GM10248 (cell line): ENCODE measurements at regions not wholly inside any gene's neighbourhood (a gene's known extent, or its start where the extent isn't known, plus 50 kb on each side); places are given as distances from the start of the nearest gene placed in this dataset.

Source experiments
- CTCF ChIA-PET: fragments of 300-600 bp; sonication (Branson Sonifier 250); formaldehyde crosslinking; extraction: SDS; loops from one replicate; lab custom pipeline; 2021; ENCODE audit warnings: antibody characterized with exemption; lab: Yijun Ruan, JAX
- POLR2A ChIA-PET: fragments of 350-650 bp; sonication (Branson Sonifier 250); formaldehyde crosslinking; extraction: SDS; loops from one replicate; lab custom pipeline; 2020; ENCODE audit warnings: antibody characterized with exemption; lab: Yijun Ruan, JAX
- DNase-seq: peaks from one replicate; pipeline ENCODE4 v3.0.0; 2012; ENCODE audit errors: extremely low spot score
- TF ChIP-seq, protein P1 (sequence below): IDR thresholded peaks from 2 replicates; pipeline ENCODE4 v1.5.1; 2012; ENCODE audit warnings: mild to moderate bottlenecking, low read depth; ENCODE audit errors: extremely low read depth, missing control alignments, control extremely low read depth

DNA sequence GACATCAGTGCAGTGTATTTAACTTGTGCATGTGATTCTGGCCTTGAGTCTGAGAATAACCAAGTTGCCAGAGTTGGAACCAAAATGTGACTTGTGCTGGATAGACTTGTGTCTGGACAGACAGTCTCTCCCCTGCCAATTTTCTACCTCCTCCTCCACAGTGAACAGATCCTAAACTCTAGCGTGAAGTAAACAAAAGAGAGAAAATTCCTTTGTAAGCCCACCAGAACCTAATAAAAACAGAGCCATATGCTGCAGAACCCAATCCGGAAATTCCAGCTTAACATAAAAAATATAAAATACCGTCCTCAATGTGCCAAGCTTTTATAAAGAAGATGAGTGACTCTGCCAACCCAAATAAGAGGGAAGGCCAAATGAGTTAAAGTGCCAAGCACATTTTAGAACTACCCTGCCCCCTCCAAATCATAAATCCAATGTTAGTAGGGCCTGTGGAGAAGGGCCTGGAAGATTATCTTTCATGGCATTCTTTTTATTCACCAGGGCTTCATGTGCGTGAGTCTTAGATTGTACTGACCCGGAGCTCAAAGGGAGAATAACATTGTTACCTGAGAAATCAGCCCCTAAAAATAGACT lies 344.6 kb upstream of the PROK2 start:
- TF ChIP-seq, protein P1, sequence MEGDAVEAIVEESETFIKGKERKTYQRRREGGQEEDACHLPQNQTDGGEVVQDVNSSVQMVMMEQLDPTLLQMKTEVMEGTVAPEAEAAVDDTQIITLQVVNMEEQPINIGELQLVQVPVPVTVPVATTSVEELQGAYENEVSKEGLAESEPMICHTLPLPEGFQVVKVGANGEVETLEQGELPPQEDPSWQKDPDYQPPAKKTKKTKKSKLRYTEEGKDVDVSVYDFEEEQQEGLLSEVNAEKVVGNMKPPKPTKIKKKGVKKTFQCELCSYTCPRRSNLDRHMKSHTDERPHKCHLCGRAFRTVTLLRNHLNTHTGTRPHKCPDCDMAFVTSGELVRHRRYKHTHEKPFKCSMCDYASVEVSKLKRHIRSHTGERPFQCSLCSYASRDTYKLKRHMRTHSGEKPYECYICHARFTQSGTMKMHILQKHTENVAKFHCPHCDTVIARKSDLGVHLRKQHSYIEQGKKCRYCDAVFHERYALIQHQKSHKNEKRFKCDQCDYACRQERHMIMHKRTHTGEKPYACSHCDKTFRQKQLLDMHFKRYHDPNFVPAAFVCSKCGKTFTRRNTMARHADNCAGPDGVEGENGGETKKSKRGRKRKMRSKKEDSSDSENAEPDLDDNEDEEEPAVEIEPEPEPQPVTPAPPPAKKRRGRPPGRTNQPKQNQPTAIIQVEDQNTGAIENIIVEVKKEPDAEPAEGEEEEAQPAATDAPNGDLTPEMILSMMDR, result no peak
- CTCF ChIA-PET, result interaction anchor here (1.1 to 2.4 kb wide), 4 partner anchors 9 to 29 kb away, joined by 3 to 6 read pairs (median 4); no protein-coding TSS in a partner anchor
- no peak for DNase-seq
- POLR2A ChIA-PET, result no interaction called here

DNA sequence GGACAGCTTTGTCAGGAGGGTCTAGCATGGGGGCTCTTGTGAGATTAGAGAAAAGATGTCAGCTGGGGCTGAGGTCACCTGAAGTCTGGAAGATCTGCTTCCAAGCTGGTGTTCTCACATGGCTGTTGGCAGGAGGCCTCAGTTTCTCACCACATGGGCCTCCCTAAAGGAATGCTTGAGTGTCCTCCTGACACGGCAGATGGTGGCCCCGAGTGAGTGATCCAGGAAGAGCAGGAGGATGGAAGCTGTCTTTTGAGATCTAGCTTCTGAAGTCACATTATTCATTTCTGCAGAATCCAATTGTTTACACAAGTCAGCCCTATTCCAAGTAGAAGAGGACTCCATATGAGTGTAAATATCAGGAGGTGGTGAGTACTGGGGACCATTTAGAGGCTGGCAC lies 344.0 kb upstream of the PROK2 start:
- TF ChIP-seq, protein P1, result no peak
- no peak for DNase-seq
- CTCF ChIA-PET, result interaction anchor here (1.1 to 2.4 kb wide), 5 partner anchors 8 to 23 kb away, joined by 3 to 6 read pairs (median 4); no protein-coding TSS in a partner anchor
- POLR2A ChIA-PET, result no interaction called here

DNA sequence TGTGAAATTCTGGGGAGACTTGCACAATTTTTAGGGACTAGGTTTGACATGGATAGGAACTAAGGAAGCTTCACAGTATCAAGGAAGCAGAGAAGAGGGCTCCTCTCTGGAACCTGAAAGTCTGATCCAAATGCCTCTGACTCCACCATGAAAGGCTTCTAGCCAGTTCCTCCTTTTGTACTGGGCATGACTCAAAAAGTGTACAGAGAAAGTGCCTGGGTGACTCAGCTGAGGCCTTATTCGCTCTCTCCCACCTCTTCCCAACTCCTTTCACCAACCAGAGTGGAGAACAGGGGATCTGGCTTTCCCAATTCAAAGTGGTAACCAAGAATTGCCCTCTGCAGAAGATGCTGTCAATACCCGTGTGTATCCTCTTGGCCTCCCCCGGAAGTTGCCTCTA lies 342.9 kb upstream of the PROK2 start:
- POLR2A ChIA-PET, result no interaction called here
- TF ChIP-seq, protein P1, result no peak
- DNase-seq, result no peak
- CTCF ChIA-PET, result interaction anchor here (1.9 to 2.4 kb wide), 2 partner anchors 9 to 22 kb away, joined by 5 to 6 read pairs; no protein-coding TSS in a partner anchor

DNA sequence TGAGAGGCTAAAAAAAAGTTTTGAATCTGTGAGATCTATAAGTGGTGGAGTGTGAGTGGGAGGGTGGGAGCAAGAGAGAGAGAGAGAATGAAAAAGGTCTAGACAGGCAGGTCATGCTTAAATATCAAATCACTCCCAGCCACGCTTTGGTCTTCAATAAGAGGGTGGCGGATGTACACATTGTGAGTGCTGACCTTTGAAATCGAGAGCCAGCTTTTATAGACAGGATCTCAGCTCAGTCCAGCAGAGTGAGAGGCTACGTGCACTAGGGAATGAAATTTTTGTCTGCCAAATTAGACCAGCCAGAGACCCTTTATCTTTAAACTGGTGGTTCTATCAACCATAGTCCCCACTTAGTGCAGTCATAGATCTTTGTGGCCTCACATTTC lies 342.3 kb upstream of the PROK2 start:
- ChIA-PET POLR2A (no interaction called here), CTCF (interaction anchor here (1.9 kb wide), 2 partner anchors 12 to 22 kb away, joined by 5 to 6 read pairs; no protein-coding TSS in a partner anchor)
- DNase-seq, result no peak
- TF ChIP-seq, protein P1, result no peak

DNA sequence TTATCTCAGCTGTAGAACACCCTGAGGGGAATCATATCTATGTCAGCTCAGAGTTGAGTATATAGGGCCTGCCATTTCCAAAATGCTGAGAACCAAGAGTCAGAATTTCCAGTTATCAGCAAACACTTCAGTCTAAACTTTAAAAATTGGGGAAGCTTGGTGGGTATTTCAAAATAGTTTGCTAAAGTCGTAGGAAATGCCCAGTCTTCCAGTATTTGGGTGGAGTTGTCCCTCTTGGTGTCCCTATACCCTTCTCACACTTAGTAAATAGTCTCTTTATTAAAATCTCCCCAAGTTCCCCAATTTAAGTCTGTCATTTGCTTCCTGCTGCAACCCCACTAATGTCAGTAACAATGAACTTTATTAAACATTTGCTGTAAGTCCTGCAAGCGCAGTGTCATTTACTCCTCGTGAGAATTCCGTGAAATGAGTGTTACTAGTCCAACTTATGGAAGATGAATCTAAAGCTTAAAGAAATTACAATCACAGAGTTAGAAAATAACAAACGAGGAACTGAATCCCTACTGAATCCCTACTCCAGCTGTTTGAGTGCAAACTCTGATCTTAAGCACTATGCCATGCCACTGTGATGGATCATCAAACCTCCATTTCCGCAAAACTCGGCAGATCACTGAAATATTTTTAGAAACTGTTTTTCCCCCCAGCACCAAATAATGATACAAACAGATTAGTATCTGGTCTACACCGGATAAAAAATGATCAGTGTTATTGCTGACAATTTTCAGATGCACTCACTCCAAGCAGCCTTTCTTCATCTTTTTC lies 341.7 kb upstream of the PROK2 start:
- ChIA-PET POLR2A (no interaction called here), CTCF (interaction anchor here (1.3 to 1.9 kb wide), 3 partner anchors 9 to 40 kb away, joined by 3 to 6 read pairs (median 4); no protein-coding TSS in a partner anchor)
- TF ChIP-seq, protein P1, result no peak
- no peak for DNase-seq

DNA sequence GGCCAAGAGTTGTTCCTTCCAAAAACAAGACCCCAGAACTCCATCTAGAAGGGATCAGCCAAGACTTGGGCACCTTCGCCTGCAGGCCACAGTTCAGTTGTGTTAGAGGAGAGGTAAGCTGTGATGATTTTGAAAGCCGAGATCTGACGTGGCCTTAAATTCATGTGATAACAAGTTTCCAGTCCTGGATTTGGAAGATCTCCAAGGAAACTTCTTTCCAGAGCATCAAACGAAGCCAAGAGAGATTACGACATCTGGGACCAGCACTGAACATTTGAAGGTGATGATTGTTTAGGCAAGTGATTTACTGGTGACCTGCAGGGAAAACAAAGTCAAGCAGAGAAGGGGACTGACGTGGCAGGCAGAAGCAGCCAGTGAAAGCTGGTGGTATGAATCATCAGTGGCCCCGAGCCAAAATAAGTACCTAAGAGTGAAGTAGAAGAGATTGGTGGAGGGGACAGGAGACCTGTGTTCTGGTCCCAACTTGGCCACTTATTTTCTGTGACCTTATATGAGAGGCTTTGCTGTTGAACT lies 339.0 kb upstream of the PROK2 start:
- DNase-seq, result peak; percentile 45

More for the DNA sequence above, 339.0 kb upstream of the PROK2 start:
- CTCF ChIA-PET, result interaction anchor here (1.2 to 1.5 kb wide), 2 partner anchors 9 to 15 kb away, joined by 4 to 5 read pairs; no protein-coding TSS in a partner anchor
- TF ChIP-seq, protein P1, result no peak
- POLR2A ChIA-PET, result interaction anchor here (0.5 kb wide), 1 partner anchor 437 kb away, joined by 4 read pairs; no protein-coding TSS in a partner anchor
